WTC11 (cell line): ENCODE measurements at regions not wholly inside any gene's neighbourhood (a gene's known extent, or its start where the extent isn't known, plus 50 kb on each side); places are given as distances from the start of the nearest gene placed in this dataset.

Experiments used
- ATAC-seq: fragments of 200-7000 bp; cut with Tn5 transposase; 2 replicates; pipeline ENCODE4 v1.10.0; 2021; ENCODE audit warnings: mild to moderate bottlenecking, moderate library complexity
- CTCF ChIA-PET: fragments of 300-600 bp; sonication (Branson Sonifier 250); formaldehyde crosslinking; loops from one replicate; lab custom pipeline; 2021; ENCODE audit warnings: antibody characterized with exemption; lab: Charles Lee
- POLR2A ChIA-PET: fragments of 350-600 bp; sonication (Branson Sonifier 250); formaldehyde crosslinking; loops from one replicate; lab custom pipeline; 2021; ENCODE audit warnings: antibody characterized with exemption; lab: Charles Lee
- DNase-seq: peaks from one replicate; pipeline ENCODE4 v3.0.0; 2021; ENCODE audit warnings: low spot score
- H3K27ac Mint-ChIP-seq: 2 replicates; pipeline ENCODE4 v1.8.0; 2021; ENCODE audit warnings: mixed read lengths
- H3K27me3 Mint-ChIP-seq: 2 replicates; pipeline ENCODE4 v1.8.0; 2021; ENCODE audit warnings: low read depth, mild to moderate bottlenecking, moderate library complexity, mixed read lengths
- H3K36me3 Mint-ChIP-seq: 2 replicates; pipeline ENCODE4 v1.8.0; 2021; ENCODE audit warnings: mixed read lengths
- H3K4me1 Mint-ChIP-seq: 2 replicates; pipeline ENCODE4 v1.8.0; 2022; ENCODE audit warnings: mixed read lengths
- H3K4me3 Mint-ChIP-seq: 2 replicates; pipeline ENCODE4 v1.8.0; 2021; ENCODE audit warnings: mild to moderate bottlenecking, moderate library complexity, mixed read lengths
- H3K9me3 Mint-ChIP-seq: 2 replicates; pipeline ENCODE4 v1.8.0; 2021; ENCODE audit warnings: mixed read lengths
- ATF1 ChIP-seq: sonication (generic); formaldehyde crosslinking; IDR thresholded peaks from 2 replicates; pipeline ENCODE4 v1.8.1; 2023; ENCODE audit warnings: mild to moderate bottlenecking, moderate library complexity, missing genetic modification reagents
- ELF4 ChIP-seq: sonication (generic); formaldehyde crosslinking; IDR thresholded peaks from 2 replicates; pipeline ENCODE4 v1.8.1; 2022; ENCODE audit warnings: low read depth, mild to moderate bottlenecking, moderate library complexity, missing genetic modification reagents
- FOXJ3 ChIP-seq: sonication (generic); formaldehyde crosslinking; IDR thresholded peaks from 2 replicates; pipeline ENCODE4 v1.9.0; 2021; ENCODE audit warnings: missing genetic modification reagents, mild to moderate bottlenecking, borderline replicate concordance
- HMGXB4 ChIP-seq: sonication (generic); formaldehyde crosslinking; IDR thresholded peaks from 2 replicates; pipeline ENCODE4 v1.8.1; 2023; ENCODE audit warnings: mild to moderate bottlenecking, moderate library complexity, missing genetic modification reagents
- MXD4 ChIP-seq: fragments of 250-450 bp; sonication (Bioruptor Pico); IDR thresholded peaks from 2 replicates; pipeline ENCODE4 v1.8.0; 2021; ENCODE audit warnings: mild to moderate bottlenecking, moderate library complexity, borderline replicate concordance
- MYBL2 ChIP-seq: sonication (generic); formaldehyde crosslinking; IDR thresholded peaks from 2 replicates; pipeline ENCODE4 v1.8.1; 2023; ENCODE audit warnings: mild to moderate bottlenecking, moderate library complexity, missing genetic modification reagents
- NFE2L1 ChIP-seq: sonication (generic); formaldehyde crosslinking; IDR thresholded peaks from 2 replicates; pipeline ENCODE4 v1.8.1; 2023; ENCODE audit warnings: missing genetic modification reagents
- NR2C2 ChIP-seq: sonication (generic); formaldehyde crosslinking; IDR thresholded peaks from 2 replicates; pipeline ENCODE4 v1.8.0; 2022; ENCODE audit warnings: mild to moderate bottlenecking, missing genetic modification reagents
- RORB ChIP-seq: fragments of 250-450 bp; sonication (Bioruptor Pico); IDR thresholded peaks from 2 replicates; pipeline ENCODE4 v1.9.0; 2021; ENCODE audit warnings: mild to moderate bottlenecking
- SMAD3 ChIP-seq: sonication (generic); formaldehyde crosslinking; IDR thresholded peaks from 2 replicates; pipeline ENCODE4 v1.8.0; 2022; ENCODE audit warnings: missing genetic modification reagents, mild to moderate bottlenecking, borderline replicate concordance
- SOX15 ChIP-seq: fragments of 250-450 bp; sonication (Bioruptor Pico); IDR thresholded peaks from 2 replicates; pipeline ENCODE4 v1.9.0; 2021; ENCODE audit warnings: mild to moderate bottlenecking
- STAT6 ChIP-seq: sonication (generic); formaldehyde crosslinking; conservative IDR thresholded peaks from 2 replicates; pipeline ENCODE4 v1.8.1; 2023; ENCODE audit warnings: mild to moderate bottlenecking, low read depth, missing genetic modification reagents, moderate library complexity
- ZBTB21 ChIP-seq: sonication (generic); formaldehyde crosslinking; IDR thresholded peaks from 2 replicates; pipeline ENCODE4 v1.8.1; 2023; ENCODE audit warnings: mild to moderate bottlenecking, missing genetic modification reagents, borderline replicate concordance
- ZNF396 ChIP-seq: fragments of 250-450 bp; sonication (Bioruptor Pico); IDR thresholded peaks from 2 replicates; pipeline ENCODE4 v1.8.0; 2021; ENCODE audit warnings: mild to moderate bottlenecking, moderate library complexity, borderline replicate concordance
- ZNF512 ChIP-seq: sonication (generic); formaldehyde crosslinking; IDR thresholded peaks from 2 replicates; pipeline ENCODE4 v1.8.1; 2022; ENCODE audit warnings: missing genetic modification reagents, borderline replicate concordance
- TF ChIP-seq, protein P1 (sequence below): sonication (generic); formaldehyde crosslinking; IDR thresholded peaks from 2 replicates; pipeline ENCODE4 v1.8.1; 2022; ENCODE audit warnings: mild to moderate bottlenecking, missing genetic modification reagents, moderate library complexity, borderline replicate concordance
- TF ChIP-seq, protein P2 (sequence below): sonication (generic); formaldehyde crosslinking; IDR thresholded peaks from 2 replicates; pipeline ENCODE4 v1.8.1; 2023; ENCODE audit warnings: mild to moderate bottlenecking, missing genetic modification reagents
- TF ChIP-seq, protein P3 (sequence below): sonication (generic); formaldehyde crosslinking; IDR thresholded peaks from 2 replicates; pipeline ENCODE4 v1.8.1; 2023; ENCODE audit warnings: mild to moderate bottlenecking, missing genetic modification reagents
- TF ChIP-seq, protein P4 (sequence below): fragments of 250-450 bp; sonication (Bioruptor Pico); IDR thresholded peaks from 2 replicates; pipeline ENCODE4 v1.9.0; 2021; ENCODE audit warnings: mild to moderate bottlenecking
- TF ChIP-seq, protein P5 (sequence below): sonication (generic); formaldehyde crosslinking; IDR thresholded peaks from 2 replicates; pipeline ENCODE4 v1.8.0; 2023; ENCODE audit warnings: mild to moderate bottlenecking, missing genetic modification reagents

GRCh38 chr22:27107386-27107785 lies 450.0 kb downstream of the MIAT start:
- Mint-ChIP-seq H3K4me1 (peaks cover 10% of the 10 kb centered on the region), H3K36me3 (no peaks in the 10 kb centered on the region), H3K4me3 (no peak overlapping the region), H3K9me3 (peaks cover 3% of the 10 kb centered on the region; the same call in 1 of the 2 replicates), H3K27me3 (peaks cover 1% of the 10 kb centered on the region; the same call in 1 of the 2 replicates), H3K27ac (no peak overlapping the region)
- DNase-seq, result no peak
- ChIA-PET POLR2A (no interaction called here), CTCF (no interaction called here)
- no peak for ATAC-seq
- TF ChIP-seq, protein P1, sequence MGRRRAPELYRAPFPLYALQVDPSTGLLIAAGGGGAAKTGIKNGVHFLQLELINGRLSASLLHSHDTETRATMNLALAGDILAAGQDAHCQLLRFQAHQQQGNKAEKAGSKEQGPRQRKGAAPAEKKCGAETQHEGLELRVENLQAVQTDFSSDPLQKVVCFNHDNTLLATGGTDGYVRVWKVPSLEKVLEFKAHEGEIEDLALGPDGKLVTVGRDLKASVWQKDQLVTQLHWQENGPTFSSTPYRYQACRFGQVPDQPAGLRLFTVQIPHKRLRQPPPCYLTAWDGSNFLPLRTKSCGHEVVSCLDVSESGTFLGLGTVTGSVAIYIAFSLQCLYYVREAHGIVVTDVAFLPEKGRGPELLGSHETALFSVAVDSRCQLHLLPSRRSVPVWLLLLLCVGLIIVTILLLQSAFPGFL (CRISPR knock-in tag), result no peak
- TF ChIP-seq ATF1 (CRISPR knock-in tag) (no peak), MYBL2 (CRISPR knock-in tag) (no peak), NFE2L1 (CRISPR knock-in tag) (no peak), FOXJ3 (CRISPR knock-in tag) (no peak), ZBTB21 (CRISPR knock-in tag) (no peak), ZNF396 (no peak), MXD4 (CRISPR knock-in tag) (no peak), HMGXB4 (CRISPR knock-in tag) (no peak), ELF4 (CRISPR knock-in tag) (no peak), RORB (CRISPR knock-in tag) (no peak), SMAD3 (no peak), NR2C2 (no peak), STAT6 (CRISPR knock-in tag) (no peak), SOX15 (no peak), ZNF512 (CRISPR knock-in tag) (no peak)
- TF ChIP-seq, protein P2, sequence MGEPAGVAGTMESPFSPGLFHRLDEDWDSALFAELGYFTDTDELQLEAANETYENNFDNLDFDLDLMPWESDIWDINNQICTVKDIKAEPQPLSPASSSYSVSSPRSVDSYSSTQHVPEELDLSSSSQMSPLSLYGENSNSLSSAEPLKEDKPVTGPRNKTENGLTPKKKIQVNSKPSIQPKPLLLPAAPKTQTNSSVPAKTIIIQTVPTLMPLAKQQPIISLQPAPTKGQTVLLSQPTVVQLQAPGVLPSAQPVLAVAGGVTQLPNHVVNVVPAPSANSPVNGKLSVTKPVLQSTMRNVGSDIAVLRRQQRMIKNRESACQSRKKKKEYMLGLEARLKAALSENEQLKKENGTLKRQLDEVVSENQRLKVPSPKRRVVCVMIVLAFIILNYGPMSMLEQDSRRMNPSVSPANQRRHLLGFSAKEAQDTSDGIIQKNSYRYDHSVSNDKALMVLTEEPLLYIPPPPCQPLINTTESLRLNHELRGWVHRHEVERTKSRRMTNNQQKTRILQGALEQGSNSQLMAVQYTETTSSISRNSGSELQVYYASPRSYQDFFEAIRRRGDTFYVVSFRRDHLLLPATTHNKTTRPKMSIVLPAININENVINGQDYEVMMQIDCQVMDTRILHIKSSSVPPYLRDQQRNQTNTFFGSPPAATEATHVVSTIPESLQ (CRISPR knock-in tag), result no peak
- TF ChIP-seq, protein P3, sequence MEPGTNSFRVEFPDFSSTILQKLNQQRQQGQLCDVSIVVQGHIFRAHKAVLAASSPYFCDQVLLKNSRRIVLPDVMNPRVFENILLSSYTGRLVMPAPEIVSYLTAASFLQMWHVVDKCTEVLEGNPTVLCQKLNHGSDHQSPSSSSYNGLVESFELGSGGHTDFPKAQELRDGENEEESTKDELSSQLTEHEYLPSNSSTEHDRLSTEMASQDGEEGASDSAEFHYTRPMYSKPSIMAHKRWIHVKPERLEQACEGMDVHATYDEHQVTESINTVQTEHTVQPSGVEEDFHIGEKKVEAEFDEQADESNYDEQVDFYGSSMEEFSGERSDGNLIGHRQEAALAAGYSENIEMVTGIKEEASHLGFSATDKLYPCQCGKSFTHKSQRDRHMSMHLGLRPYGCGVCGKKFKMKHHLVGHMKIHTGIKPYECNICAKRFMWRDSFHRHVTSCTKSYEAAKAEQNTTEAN (CRISPR knock-in tag), result no peak
- TF ChIP-seq, protein P4, sequence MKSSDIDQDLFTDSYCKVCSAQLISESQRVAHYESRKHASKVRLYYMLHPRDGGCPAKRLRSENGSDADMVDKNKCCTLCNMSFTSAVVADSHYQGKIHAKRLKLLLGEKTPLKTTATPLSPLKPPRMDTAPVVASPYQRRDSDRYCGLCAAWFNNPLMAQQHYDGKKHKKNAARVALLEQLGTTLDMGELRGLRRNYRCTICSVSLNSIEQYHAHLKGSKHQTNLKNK (CRISPR knock-in tag), result no peak
- TF ChIP-seq, protein P5, sequence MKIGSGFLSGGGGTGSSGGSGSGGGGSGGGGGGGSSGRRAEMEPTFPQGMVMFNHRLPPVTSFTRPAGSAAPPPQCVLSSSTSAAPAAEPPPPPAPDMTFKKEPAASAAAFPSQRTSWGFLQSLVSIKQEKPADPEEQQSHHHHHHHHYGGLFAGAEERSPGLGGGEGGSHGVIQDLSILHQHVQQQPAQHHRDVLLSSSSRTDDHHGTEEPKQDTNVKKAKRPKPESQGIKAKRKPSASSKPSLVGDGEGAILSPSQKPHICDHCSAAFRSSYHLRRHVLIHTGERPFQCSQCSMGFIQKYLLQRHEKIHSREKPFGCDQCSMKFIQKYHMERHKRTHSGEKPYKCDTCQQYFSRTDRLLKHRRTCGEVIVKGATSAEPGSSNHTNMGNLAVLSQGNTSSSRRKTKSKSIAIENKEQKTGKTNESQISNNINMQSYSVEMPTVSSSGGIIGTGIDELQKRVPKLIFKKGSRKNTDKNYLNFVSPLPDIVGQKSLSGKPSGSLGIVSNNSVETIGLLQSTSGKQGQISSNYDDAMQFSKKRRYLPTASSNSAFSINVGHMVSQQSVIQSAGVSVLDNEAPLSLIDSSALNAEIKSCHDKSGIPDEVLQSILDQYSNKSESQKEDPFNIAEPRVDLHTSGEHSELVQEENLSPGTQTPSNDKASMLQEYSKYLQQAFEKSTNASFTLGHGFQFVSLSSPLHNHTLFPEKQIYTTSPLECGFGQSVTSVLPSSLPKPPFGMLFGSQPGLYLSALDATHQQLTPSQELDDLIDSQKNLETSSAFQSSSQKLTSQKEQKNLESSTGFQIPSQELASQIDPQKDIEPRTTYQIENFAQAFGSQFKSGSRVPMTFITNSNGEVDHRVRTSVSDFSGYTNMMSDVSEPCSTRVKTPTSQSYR (CRISPR knock-in tag), result no peak
